Gastroesophageal sphincter (tissue), 3 donors: ENCODE measurements at regions not wholly inside any gene's neighbourhood (a gene's known extent, or its start where the extent isn't known, plus 50 kb on each side); places are given as distances from the start of the nearest gene placed in this dataset.

Experiments used
- CTCF ChIP-seq, 4 experiments: fragments of 200-600 bp in 2 of 4; fragments of 450-650 bp in 2 of 4; sonication (generic) in 1 of 4; IDR thresholded peaks; one replicate each; pipeline ENCODE4 v1.5.1; 2017 to 2019; ENCODE audit warnings: antibody characterized with exemption in 4 of 4, mild to moderate bottlenecking in 2 of 4, moderate library complexity in 2 of 4
- EP300 ChIP-seq: sonication (generic); formaldehyde crosslinking; IDR thresholded peaks from one replicate; pipeline ENCODE4 v1.6.1; 2017; ENCODE audit warnings: antibody characterized with exemption, mild to moderate bottlenecking
- POLR2A ChIP-seq, 2 donors: fragments of 450-650 bp; IDR thresholded peaks; one replicate each; pipeline ENCODE4 v1.6.1; 2017; ENCODE audit warnings: antibody characterized with exemption in 2 of 2, mild to moderate bottlenecking in 2 of 2, moderate library complexity in 1 of 2

DNA sequence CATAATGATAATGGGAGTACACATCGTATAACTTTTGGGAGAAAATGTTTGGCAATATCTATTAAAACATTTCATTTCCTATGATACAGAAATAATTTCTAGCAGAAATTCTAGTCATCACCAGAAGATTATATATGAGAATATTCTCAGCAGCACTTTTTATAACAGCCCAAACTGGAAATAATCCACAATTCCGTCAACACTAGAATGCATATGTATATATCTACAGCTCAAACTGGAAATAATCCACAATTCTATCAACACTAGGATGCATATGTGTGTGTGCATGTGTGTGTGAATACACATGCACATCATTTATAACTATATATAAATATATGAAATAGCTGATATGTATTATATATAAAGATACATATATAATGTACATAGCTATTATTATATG is 408.0 kb upstream of the KLHL1 start:
- TF ChIP-seq CTCF (IDR thresholded peaks at IDR 0.05) = no peak
- no peak for TF ChIP-seq EP300
- no peak for TF ChIP-seq POLR2A (IDR thresholded peaks at IDR 0.05)
